Adipocyte (in vitro differentiated cells): ENCODE measurements at regions not wholly inside any gene's neighbourhood (a gene's known extent, or its start where the extent isn't known, plus 50 kb on each side); places are given as distances from the start of the nearest gene placed in this dataset.

Experiments used
- DNase-seq: peaks from one replicate; pipeline ENCODE4 v3.0.0-alpha.2; 2015; ENCODE audit warnings: low read depth
- H3K27me3 ChIP-seq: replicated peaks from 2 replicates; pipeline ENCODE4 v1.7.0; 2013; ENCODE audit warnings: mild to moderate bottlenecking, low read length, moderate library complexity; ENCODE audit not compliant: control insufficient read depth, insufficient read depth
- H3K36me3 ChIP-seq: 2 replicates; pipeline ENCODE4 v1.7.0; 2013; ENCODE audit warnings: low read length, mild to moderate bottlenecking, moderate library complexity; ENCODE audit not compliant: control insufficient read depth, insufficient read depth, severe bottlenecking
- H3K4me1 ChIP-seq: 2 replicates; pipeline ENCODE4 v1.7.0; 2013; ENCODE audit warnings: mild to moderate bottlenecking, low read length, moderate library complexity; ENCODE audit not compliant: control insufficient read depth, insufficient read depth
- H3K4me3 ChIP-seq: 2 replicates; pipeline ENCODE4 v1.7.0; 2013; ENCODE audit warnings: mild to moderate bottlenecking, low read length, moderate library complexity
- H3K9ac ChIP-seq: 2 replicates; pipeline ENCODE4 v1.7.0; 2013; ENCODE audit warnings: mild to moderate bottlenecking, low read length, moderate library complexity
- H3K9me3 ChIP-seq: 2 replicates; pipeline ENCODE4 v1.7.0; 2013; ENCODE audit warnings: mild to moderate bottlenecking, low read length, moderate library complexity; ENCODE audit not compliant: control insufficient read depth

GRCh38 chr12:86670986-86671385, 414.8 kb upstream of the MGAT4C start:
- no peaks in the 10 kb centered on the region for H3K9me3 ChIP-seq
- DNase-seq, result no peak
- peaks cover 5% of the 10 kb centered on the region for H3K4me1 ChIP-seq
- no peaks in the 10 kb centered on the region for H3K27me3 ChIP-seq
- H3K36me3 ChIP-seq, result no peaks in the 10 kb centered on the region
- no peak overlapping the region for H3K4me3 ChIP-seq
- H3K9ac ChIP-seq, result no peak overlapping the region

GRCh38 chr12:86669010-86669409, 412.8 kb upstream of the MGAT4C start:
- Histone ChIP-seq H3K4me3 (no peak overlapping the region), H3K9ac (no peak overlapping the region), H3K4me1 (peaks cover 6% of the 10 kb centered on the region), H3K36me3 (no peaks in the 10 kb centered on the region), H3K9me3 (no peaks in the 10 kb centered on the region), H3K27me3 (no peaks in the 10 kb centered on the region)
- DNase-seq, result no peak

GRCh38 chr12:86666316-86666715, 410.1 kb upstream of the MGAT4C start:
- no peak overlapping the region for H3K9ac ChIP-seq
- no peaks in the 10 kb centered on the region for H3K36me3 ChIP-seq
- no peak overlapping the region for H3K4me3 ChIP-seq
- peak; percentile 11 for DNase-seq
- peaks cover 6% of the 10 kb centered on the region for H3K4me1 ChIP-seq
- H3K27me3 ChIP-seq, result no peaks in the 10 kb centered on the region
- no peaks in the 10 kb centered on the region for H3K9me3 ChIP-seq

GRCh38 chr12:86663716-86664115, 407.5 kb upstream of the MGAT4C start:
- Histone ChIP-seq H3K4me3 (no peak overlapping the region), H3K9me3 (no peaks in the 10 kb centered on the region), H3K36me3 (no peaks in the 10 kb centered on the region), H3K4me1 (peaks cover 6% of the 10 kb centered on the region), H3K27me3 (no peaks in the 10 kb centered on the region), H3K9ac (no peak overlapping the region)
- peak; percentile 54 for DNase-seq

GRCh38 chr12:86663173-86663572, 407.0 kb upstream of the MGAT4C start:
- DNase-seq, result no peak
- no peaks in the 10 kb centered on the region for H3K27me3 ChIP-seq
- H3K9ac ChIP-seq, result no peak overlapping the region
- H3K36me3 ChIP-seq, result no peaks in the 10 kb centered on the region
- peaks cover 6% of the 10 kb centered on the region for H3K4me1 ChIP-seq
- no peaks in the 10 kb centered on the region for H3K9me3 ChIP-seq
- H3K4me3 ChIP-seq, result no peak overlapping the region

- no peak overlapping the region for H3K4me3 ChIP-seq
- no peaks in the 10 kb centered on the region for H3K36me3 ChIP-seq
- no peak for DNase-seq
- H3K27me3 ChIP-seq, result no peaks in the 10 kb centered on the region
- H3K9ac ChIP-seq, result no peak overlapping the region
- peaks cover 6% of the 10 kb centered on the region for H3K4me1 ChIP-seq
- no peaks in the 10 kb centered on the region for H3K9me3 ChIP-seq
Observed at GRCh38 chr12:86662464-86662863, 406.3 kb upstream of the MGAT4C start.

GRCh38 chr12:86660488-86661147, 404.4 kb upstream of the MGAT4C start:
- no peaks in the 10 kb centered on the region for H3K27me3 ChIP-seq
- no peaks in the 10 kb centered on the region for H3K4me1 ChIP-seq
- no peaks in the 10 kb centered on the region for H3K36me3 ChIP-seq
- H3K9me3 ChIP-seq, result no peaks in the 10 kb centered on the region
- H3K4me3 ChIP-seq, result no peak overlapping the region
- DNase-seq, result peak; percentile 47
- no peak overlapping the region for H3K9ac ChIP-seq

GRCh38 chr12:86659985-86660384, 403.8 kb upstream of the MGAT4C start:
- H3K9me3 ChIP-seq, result no peaks in the 10 kb centered on the region
- no peaks in the 10 kb centered on the region for H3K27me3 ChIP-seq
- no peak overlapping the region for H3K4me3 ChIP-seq
- DNase-seq, result no peak
- no peak overlapping the region for H3K9ac ChIP-seq
- H3K4me1 ChIP-seq, result no peaks in the 10 kb centered on the region
- no peaks in the 10 kb centered on the region for H3K36me3 ChIP-seq

- no peak for DNase-seq
- H3K9ac ChIP-seq, result no peak overlapping the region
- H3K4me1 ChIP-seq, result no peaks in the 10 kb centered on the region
- H3K36me3 ChIP-seq, result no peaks in the 10 kb centered on the region
- no peaks in the 10 kb centered on the region for H3K27me3 ChIP-seq
- no peak overlapping the region for H3K4me3 ChIP-seq
- no peaks in the 10 kb centered on the region for H3K9me3 ChIP-seq
Observed at GRCh38 chr12:86658303-86658702, 402.1 kb upstream of the MGAT4C start.

- Histone ChIP-seq H3K4me1 (no peaks in the 10 kb centered on the region), H3K9me3 (no peaks in the 10 kb centered on the region), H3K36me3 (no peaks in the 10 kb centered on the region), H3K27me3 (no peaks in the 10 kb centered on the region), H3K9ac (no peak overlapping the region), H3K4me3 (no peak overlapping the region)
- DNase-seq, result no peak
Observed at GRCh38 chr12:86647800-86648199, 391.6 kb upstream of the MGAT4C start.

GRCh38 chr12:86634456-86635410, 378.5 kb upstream of the MGAT4C start:
- Histone ChIP-seq H3K36me3 (no peaks in the 10 kb centered on the region), H3K9me3 (no peaks in the 10 kb centered on the region), H3K4me3 (no peak overlapping the region), H3K27me3 (no peaks in the 10 kb centered on the region), H3K9ac (no peak overlapping the region), H3K4me1 (peaks cover 3% of the 10 kb centered on the region)
- no peak for DNase-seq
